Endothelial cell of umbilical vein (primary cell): ENCODE measurements at regions not wholly inside any gene's neighbourhood (a gene's known extent, or its start where the extent isn't known, plus 50 kb on each side); places are given as distances from the start of the nearest gene placed in this dataset.

Source experiments
- BruUV-seq: library from RNA; stranded (reverse); fragments of 400-500 nt; replicated peaks from 2 replicates; lab custom pipeline; 2021; lab: Mats Ljungman, UMichigan
- CTCF ChIA-PET: fragments of 300-600, 350-600 bp; sonication (Branson Sonifier 250); formaldehyde crosslinking; loops from one replicate; lab custom pipeline; 2021; ENCODE audit warnings: antibody characterized with exemption, inconsistent platforms; lab: Charles Lee
- POLR2A ChIA-PET: fragments of 300-600, 350-600 bp; sonication (Branson Sonifier 250); formaldehyde crosslinking; loops from one replicate; lab custom pipeline; 2021; ENCODE audit warnings: antibody characterized with exemption, inconsistent platforms; lab: Charles Lee
- DNase-seq: peaks from one replicate; pipeline ENCODE4 v3.0.0-alpha.2; 2011; ENCODE audit warnings: low read depth, low spot score
- FAIRE-seq: peaks from 2 replicates; lab custom pipeline; 2011; peaks lifted over from hg19 to GRCh38; lab: Jason Lieb, UNC
- H2AFZ ChIP-seq: 2 replicates; pipeline ENCODE4 v1.6.0; 2012; ENCODE audit warnings: low read depth, low read length, control low read depth, inconsistent platforms
- H3K27ac ChIP-seq: 2 replicates; pipeline ENCODE4 v1.5.1; 2011; ENCODE audit warnings: low read depth, mild to moderate bottlenecking, control low read depth, low read length, moderate library complexity; ENCODE audit not compliant: insufficient read depth
- H3K27me3 ChIP-seq, 2 experiments: 2 replicates each; pipeline versions ENCODE4 v1.6.0 to v1.6.1; 2011; ENCODE audit warnings: low read length in 2 of 2, mixed read lengths in 1 of 2; ENCODE audit not compliant: control insufficient read depth in 2 of 2, insufficient read depth in 2 of 2
- H3K36me3 ChIP-seq, 2 experiments: 2 replicates in 1 of 2; 3 replicates in 1 of 2; pipeline ENCODE4 v1.5.1; 2011; ENCODE audit warnings: low read length in 2 of 2, mild to moderate bottlenecking in 1 of 2, moderate library complexity in 1 of 2; ENCODE audit not compliant: control insufficient read depth in 2 of 2, insufficient read depth in 2 of 2; ENCODE audit errors: extremely low read depth in 1 of 2
- H3K4me1 ChIP-seq: 3 replicates; pipeline ENCODE4 v1.5.1; 2011; ENCODE audit warnings: mild to moderate bottlenecking, low read length; ENCODE audit not compliant: control insufficient read depth, insufficient read depth; ENCODE audit errors: extremely low read depth
- H3K4me2 ChIP-seq: 2 replicates; pipeline ENCODE4 v1.6.1; 2011; ENCODE audit warnings: low read length, control low read depth, mixed read lengths; ENCODE audit not compliant: insufficient read depth
- H3K4me3 ChIP-seq, 3 experiments: fragments of 200-600 bp in 1 of 3; sonication (generic), shearing (Covaris generic) in 1 of 3; replicated peaks in 1 of 3; 2 replicates each; pipeline ENCODE4 v1.5.1; 2011 to 2016; ENCODE audit warnings: control low read depth in 3 of 3, low read length in 3 of 3, mild to moderate bottlenecking in 2 of 3, inconsistent platforms in 1 of 3, low read depth in 1 of 3, moderate library complexity in 1 of 3; ENCODE audit not compliant: insufficient read depth in 1 of 3
- H3K79me2 ChIP-seq: 2 replicates; pipeline ENCODE4 v1.6.0; 2012; ENCODE audit warnings: low read length, inconsistent platforms; ENCODE audit not compliant: control insufficient read depth, insufficient read depth
- H3K9ac ChIP-seq: replicated peaks from 2 replicates; pipeline ENCODE3; 2011; ENCODE audit warnings: low read length, control low read depth; ENCODE audit not compliant: insufficient read depth; ENCODE audit errors: extremely low read depth
- H3K9me1 ChIP-seq: replicated peaks from 3 replicates; pipeline ENCODE4 v1.6.0; 2011; ENCODE audit warnings: mild to moderate bottlenecking, low read length; ENCODE audit not compliant: control insufficient read depth, insufficient read depth; ENCODE audit errors: extremely low read depth
- H3K9me3 ChIP-seq: replicated peaks from 2 replicates; pipeline ENCODE4 v1.5.1; 2012; ENCODE audit warnings: low read length, inconsistent platforms; ENCODE audit not compliant: control insufficient read depth, insufficient read depth
- H4K20me1 ChIP-seq: replicated peaks from 2 replicates; pipeline ENCODE3; 2011; ENCODE audit warnings: mild to moderate bottlenecking, low read length; ENCODE audit not compliant: control insufficient read depth, insufficient read depth; ENCODE audit errors: extremely low read depth
- CTCF ChIP-seq, 2 donors: IDR thresholded peaks; 1 replicate in 1 of 2; 2 replicates in 1 of 2; pipeline ENCODE4 v1.5.1; 2011; ENCODE audit warnings: low read length in 2 of 2, mild to moderate bottlenecking in 2 of 2, moderate library complexity in 2 of 2, control low read depth in 1 of 2, inconsistent platforms in 1 of 2, low read depth in 1 of 2; ENCODE audit not compliant: insufficient read depth in 1 of 2; ENCODE audit errors: extremely low read depth in 1 of 2
- EZH2 ChIP-seq: IDR thresholded peaks from 2 replicates; pipeline ENCODE4 v1.6.1; 2012; ENCODE audit warnings: borderline replicate concordance, low read depth, mild to moderate bottlenecking, moderate library complexity, low read length, inconsistent platforms; ENCODE audit not compliant: severe bottlenecking
- FOS ChIP-seq: IDR thresholded peaks from 2 replicates; pipeline ENCODE4 v1.6.1; 2011; ENCODE audit warnings: mild to moderate bottlenecking, low read length, moderate library complexity, borderline replicate concordance; ENCODE audit not compliant: insufficient read depth
- GATA2 ChIP-seq: IDR thresholded peaks from 2 replicates; pipeline ENCODE4 v1.7.0; 2011; ENCODE audit warnings: low read depth, mild to moderate bottlenecking, moderate library complexity, mixed read lengths, low read length; ENCODE audit not compliant: insufficient read length, insufficient read depth
- JUN ChIP-seq: IDR thresholded peaks from 2 replicates; pipeline ENCODE4 v1.6.1; 2011; ENCODE audit warnings: borderline replicate concordance, low read depth; ENCODE audit not compliant: insufficient read length, insufficient read depth
- MAX ChIP-seq: IDR thresholded peaks from 2 replicates; pipeline ENCODE4 v1.6.1; 2011; ENCODE audit not compliant: insufficient read depth, insufficient read length
- MYC ChIP-seq: IDR thresholded peaks from one replicate; pipeline ENCODE4 v1.6.1; 2011; ENCODE audit warnings: mild to moderate bottlenecking, low read depth, low read length
- POLR2A ChIP-seq: IDR thresholded peaks from 2 replicates; pipeline ENCODE4 v1.6.1; 2012; ENCODE audit warnings: low read depth, mild to moderate bottlenecking, control low read depth, low read length
- POLR2AphosphoS5 ChIP-seq: IDR thresholded peaks from 2 replicates; pipeline ENCODE4 v1.6.1; 2012; ENCODE audit warnings: low read depth, mild to moderate bottlenecking, control low read depth, low read length, moderate library complexity; ENCODE audit not compliant: insufficient read depth
- dilution Hi-C: fragments of 300-500 bp; cut with MboI; formaldehyde crosslinking; loops from one replicate; pipeline ENCODE4 v1.15.0; 2019; ENCODE audit warnings: low sequenced_read_pairs; ENCODE audit not compliant: extremely low pct_ligation_motif_present
- intact Hi-C: fragments of 100-400 bp; cut with micrococcal nuclease; formaldehyde crosslinking; loops from one replicate; pipeline ENCODE4 v1.10.0; 2022

- H4K20me1 ChIP-seq, result no peaks in the 10 kb centered on the region
- no peaks in the 10 kb centered on the region for H3K9me1 ChIP-seq
- no peak for DNase-seq
- dilution Hi-C loops, result no loop called here
- no peak overlapping the region for H3K4me2 ChIP-seq
- intact Hi-C loops, result no loop called here
- ChIA-PET POLR2A (no interaction called here), CTCF (interaction anchor here (1.0 to 1.7 kb wide), 4 partner anchors 8 to 53 kb away, joined by 3 to 6 read pairs (median 3); no protein-coding TSS in a partner anchor)
- FAIRE-seq, result no peak
- no peaks in the 10 kb centered on the region for H3K4me1 ChIP-seq
- no peaks in the 10 kb centered on the region for H3K79me2 ChIP-seq
- H3K36me3 ChIP-seq, result no peaks in the 10 kb centered on the region
- H3K9ac ChIP-seq, result no peak overlapping the region
- no peaks in the 10 kb centered on the region for H3K27me3 ChIP-seq
- no peak for TF ChIP-seq MYC
- no peak for TF ChIP-seq POLR2AphosphoS5
- no peak for TF ChIP-seq EZH2
- no peaks in the 10 kb centered on the region for H3K9me3 ChIP-seq
- H3K27ac ChIP-seq, result no peak overlapping the region
- no peak overlapping the region for H2AFZ ChIP-seq
- BruUV-seq, result no TSS peak
- no peak overlapping the region for H3K4me3 ChIP-seq
Measured at GRCh38 chr12:93144109-93144508, 215.0 kb upstream of the EEA1 start.

GRCh38 chr12:93145086-93145485, 216.0 kb upstream of the EEA1 start:
- CTCF ChIA-PET, result interaction anchor here (0.6 to 1.7 kb wide), 3 partner anchors 9 to 335 kb away, joined by 3 to 6 read pairs (median 3); no protein-coding TSS in a partner anchor
- no peak for FAIRE-seq

More at GRCh38 chr12:93145086-93145485, 216.0 kb upstream of the EEA1 start:
- H3K9ac ChIP-seq, result no peak overlapping the region
- H3K9me1 ChIP-seq, result no peaks in the 10 kb centered on the region
- no peaks in the 10 kb centered on the region for H3K9me3 ChIP-seq
- H3K36me3 ChIP-seq, result no peaks in the 10 kb centered on the region
- TF ChIP-seq POLR2A (no peak), POLR2AphosphoS5 (no peak), MYC (no peak), GATA2 (no peak), CTCF (IDR thresholded peaks at IDR 0.05; ENCODE audit: extremely low read depth in 1 of 2, insufficient read depth in 1 of 2, low read depth in 1 of 2, low read length in 2 of 2) (no peak), FOS (no peak), JUN (no peak), MAX (no peak), EZH2 (no peak)
- intact Hi-C loops (no loop called here), dilution Hi-C loops (no loop called here)
- H3K4me2 ChIP-seq, result no peak overlapping the region
- no TSS peak for BruUV-seq
- H4K20me1 ChIP-seq, result no peaks in the 10 kb centered on the region
- no peak overlapping the region for H3K4me3 ChIP-seq
- H3K27ac ChIP-seq, result no peak overlapping the region
- H3K4me1 ChIP-seq, result no peaks in the 10 kb centered on the region
- no peak overlapping the region for H2AFZ ChIP-seq
- POLR2A ChIA-PET, result no interaction called here
- no peaks in the 10 kb centered on the region for H3K79me2 ChIP-seq
- DNase-seq, result no peak
- H3K27me3 ChIP-seq, result no peaks in the 10 kb centered on the region
